HG02610 (cell line): ENCODE measurements at regions not wholly inside any gene's neighbourhood (a gene's known extent, or its start where the extent isn't known, plus 50 kb on each side); places are given as distances from the start of the nearest gene placed in this dataset.

Experiments used
- ATAC-seq: cut with Tn5 transposase; IDR thresholded peaks from one replicate; pipeline ENCODE4 v1.9.1; 2021; ENCODE audit warnings: mild to moderate bottlenecking, moderate library complexity; ENCODE audit not compliant: unreplicated experiment

GRCh38 chr14:101454229-101454628, 107.1 kb upstream of the DIO3 start:
- no peak for ATAC-seq

GRCh38 chr14:101456246-101457175, 104.8 kb upstream of the DIO3 start:
- no peak for ATAC-seq

GRCh38 chr14:101457301-101457935, 103.9 kb upstream of the DIO3 start:
- ATAC-seq = no peak

- ATAC-seq = no peak
Observed at GRCh38 chr14:101457936-101458740, 103.2 kb upstream of the DIO3 start.

GRCh38 chr14:101458741-101459550, 102.3 kb upstream of the DIO3 start:
- ATAC-seq = no peak

- no peak for ATAC-seq
Observed at GRCh38 chr14:101459551-101459900, 101.8 kb upstream of the DIO3 start.

GRCh38 chr14:101460521-101460920, 100.8 kb upstream of the DIO3 start:
- no peak for ATAC-seq

GRCh38 chr14:101460986-101461750, 100.1 kb upstream of the DIO3 start:
- no peak for ATAC-seq

GRCh38 chr14:101461891-101462290, 99.4 kb upstream of the DIO3 start:
- no peak for ATAC-seq

GRCh38 chr14:101462726-101463565, 98.3 kb upstream of the DIO3 start:
- ATAC-seq = no peak

GRCh38 chr14:101463566-101464171, 97.6 kb upstream of the DIO3 start:
- no peak for ATAC-seq

- no peak for ATAC-seq
Observed at GRCh38 chr14:101464310-101464983, 96.8 kb upstream of the DIO3 start.

- ATAC-seq = no peak
Observed at GRCh38 chr14:101464984-101465794, 96.1 kb upstream of the DIO3 start.

- ATAC-seq = no peak
Observed at GRCh38 chr14:101465795-101466448, 95.4 kb upstream of the DIO3 start.

- no peak for ATAC-seq
Observed at GRCh38 chr14:101466456-101467180, 94.7 kb upstream of the DIO3 start.
